Progenitor cell of endocrine pancreas (in vitro differentiated cells): ENCODE measurements at regions not wholly inside any gene's neighbourhood (a gene's known extent, or its start where the extent isn't known, plus 50 kb on each side); places are given as distances from the start of the nearest gene placed in this dataset.
"Not testable (repeated sequence)": the region's sequence is repeated elsewhere in the genome, so short reads cannot be mapped to it uniquely, and the experiment has no call there.

Experiments used
- DNase-seq: peaks from one replicate; pipeline ENCODE4 v3.0.0; 2021; ENCODE audit warnings: low spot score; ENCODE audit not compliant: unreplicated experiment
- H3K27ac Mint-ChIP-seq: 2 replicates; pipeline ENCODE4 v1.8.0; 2021; ENCODE audit warnings: mild to moderate bottlenecking, moderate library complexity, mixed read lengths
- H3K27me3 Mint-ChIP-seq: 2 replicates; pipeline ENCODE4 v1.8.0; 2021; ENCODE audit warnings: mixed read lengths
- H3K36me3 Mint-ChIP-seq: 2 replicates; pipeline ENCODE4 v1.8.0; 2022; ENCODE audit warnings: mixed read lengths; ENCODE audit not compliant: insufficient read depth
- H3K4me1 Mint-ChIP-seq: 2 replicates; pipeline ENCODE4 v1.8.0; 2021; ENCODE audit warnings: low read depth, mixed read lengths
- H3K4me3 Mint-ChIP-seq: 2 replicates; pipeline ENCODE4 v1.8.0; 2021; ENCODE audit warnings: low read depth, mild to moderate bottlenecking, moderate library complexity, mixed read lengths
- H3K9me3 Mint-ChIP-seq: 2 replicates; pipeline ENCODE4 v1.8.0; 2021; ENCODE audit warnings: low read depth, mixed read lengths
- CTCF ChIP-seq: fragments of 200-600 bp; sonication (generic); IDR thresholded peaks from one replicate; pipeline ENCODE4 v1.5.0; 2021; ENCODE audit warnings: antibody characterized with exemption, mild to moderate bottlenecking; ENCODE audit not compliant: unreplicated experiment

- Mint-ChIP-seq H3K4me1 (peaks cover 10% of the 10 kb centered on the region), H3K9me3 (no peaks in the 10 kb centered on the region), H3K4me3 (no peak overlapping the region), H3K27ac (no peak overlapping the region), H3K36me3 (no peaks in the 10 kb centered on the region), H3K27me3 (peaks cover 5% of the 10 kb centered on the region)
- no peak for TF ChIP-seq CTCF
- DNase-seq, result no peak
These were observed 644.3 kb downstream of the NR2F2 start for GRCh38 chr15:96974761-96975160.

GRCh38 chr15:96977886-96978285, 647.4 kb downstream of the NR2F2 start:
- no peak for TF ChIP-seq CTCF
- H3K27ac Mint-ChIP-seq, result no peak overlapping the region

GRCh38 chr15:96978937-96979473, 648.5 kb downstream of the NR2F2 start:
- Mint-ChIP-seq H3K4me1 (peaks cover 12% of the 10 kb centered on the region), H3K36me3 (no peaks in the 10 kb centered on the region), H3K27ac (no peak overlapping the region), H3K4me3 (no peak overlapping the region), H3K9me3 (no peaks in the 10 kb centered on the region), H3K27me3 (peaks cover 14% of the 10 kb centered on the region)
- TF ChIP-seq CTCF, result no peak
- DNase-seq, result no peak

More at GRCh38 chr15:96977886-96978285, 647.4 kb downstream of the NR2F2 start:
- no peak for DNase-seq
- Mint-ChIP-seq H3K4me1 (peaks cover 10% of the 10 kb centered on the region), H3K4me3 (no peak overlapping the region), H3K36me3 (no peaks in the 10 kb centered on the region), H3K9me3 (no peaks in the 10 kb centered on the region), H3K27me3 (peaks cover 7% of the 10 kb centered on the region)

- peak overlapping the region; percentile 68 for H3K4me3 Mint-ChIP-seq
- H3K9me3 Mint-ChIP-seq, result peaks cover 16% of the 10 kb centered on the region
- peak; percentile 19 for DNase-seq
- peaks cover 23% of the 10 kb centered on the region for H3K27me3 Mint-ChIP-seq
- H3K4me1 Mint-ChIP-seq, H3K36me3 Mint-ChIP-seq, H3K27ac Mint-ChIP-seq: not testable (repeated sequence)
These were observed 653.7 kb downstream of the NR2F2 start for GRCh38 chr15:96984121-96984671.

- peaks cover 5% of the 10 kb centered on the region for H3K4me1 Mint-ChIP-seq
- no peak overlapping the region for H3K27ac Mint-ChIP-seq
- H3K36me3 Mint-ChIP-seq, result no peaks in the 10 kb centered on the region
- DNase-seq, result no peak
- peaks cover 14% of the 10 kb centered on the region for H3K9me3 Mint-ChIP-seq
- H3K4me3 Mint-ChIP-seq, result no peak overlapping the region
- no peak for TF ChIP-seq CTCF
- H3K27me3 Mint-ChIP-seq, result no peaks in the 10 kb centered on the region
These were observed 662.3 kb downstream of the NR2F2 start for GRCh38 chr15:96992817-96993216.

GRCh38 chr15:96997538-96997937, 667.0 kb downstream of the NR2F2 start:
- Mint-ChIP-seq H3K4me3 (no peak overlapping the region), H3K36me3 (no peaks in the 10 kb centered on the region), H3K27ac (no peak overlapping the region), H3K4me1 (peaks cover 13% of the 10 kb centered on the region), H3K27me3 (no peaks in the 10 kb centered on the region), H3K9me3 (no peaks in the 10 kb centered on the region)
- no peak for TF ChIP-seq CTCF
- no peak for DNase-seq
